HEK293T (cell line): ENCODE measurements at regions not wholly inside any gene's neighbourhood (a gene's known extent, or its start where the extent isn't known, plus 50 kb on each side); places are given as distances from the start of the nearest gene placed in this dataset.

ENCODE experiments used
- CTCF ChIA-PET: fragments of 350-600 bp; formaldehyde crosslinking; extraction: SDS; loops from one replicate; lab custom pipeline; 2021; ENCODE audit warnings: antibody characterized with exemption, inconsistent platforms; lab: Yijun Ruan, JAX
- POLR2A ChIA-PET: fragments of 350-600 bp; formaldehyde crosslinking; extraction: SDS; loops from one replicate; lab custom pipeline; 2020; ENCODE audit warnings: antibody characterized with exemption, inconsistent platforms; lab: Yijun Ruan, JAX
- DNase-seq: peaks from one replicate; pipeline ENCODE4 v3.0.0; 2012; ENCODE audit warnings: mixed read lengths; ENCODE audit errors: extremely low spot score
- ARNT ChIP-seq: fragments of 450-650 bp; IDR thresholded peaks from 2 replicates; pipeline ENCODE4 v1.6.1; 2017; ENCODE audit warnings: mild to moderate bottlenecking
- BHLHE40 ChIP-seq: fragments of 450-650 bp; IDR thresholded peaks from 2 replicates; pipeline ENCODE4 v1.6.1; 2016; ENCODE audit warnings: mild to moderate bottlenecking, moderate library complexity, borderline replicate concordance
- CTBP1 ChIP-seq: fragments of 450-650 bp; IDR thresholded peaks from 2 replicates; pipeline ENCODE4 v1.6.1; 2016; ENCODE audit warnings: borderline replicate concordance
- ELF4 ChIP-seq: fragments of 450-650 bp; IDR thresholded peaks from 2 replicates; pipeline ENCODE4 v1.6.1; 2017; ENCODE audit warnings: antibody characterized with exemption
- FOXA1 ChIP-seq: fragments of 450-650 bp; IDR thresholded peaks from 2 replicates; pipeline ENCODE4 v1.6.1; 2016; ENCODE audit warnings: mild to moderate bottlenecking
- FOXK2 ChIP-seq: fragments of 450-650 bp; IDR thresholded peaks from 2 replicates; pipeline ENCODE4 v1.6.1; 2016; ENCODE audit warnings: mild to moderate bottlenecking
- FOXM1 ChIP-seq: fragments of 450-650 bp; IDR thresholded peaks from 2 replicates; pipeline ENCODE4 v1.6.1; 2017; ENCODE audit warnings: mild to moderate bottlenecking, borderline replicate concordance
- HDGF ChIP-seq: fragments of 450-650 bp; IDR thresholded peaks from 2 replicates; pipeline ENCODE4 v1.6.1; 2017; ENCODE audit warnings: antibody characterized with exemption, borderline replicate concordance
- L3MBTL2 ChIP-seq: fragments of 450-650 bp; conservative IDR thresholded peaks from 2 replicates; pipeline ENCODE4 v1.6.1; 2016; ENCODE audit warnings: mild to moderate bottlenecking
- LEF1 ChIP-seq: fragments of 450-650 bp; IDR thresholded peaks from 2 replicates; pipeline ENCODE4 v1.6.1; 2017; ENCODE audit warnings: mild to moderate bottlenecking, borderline replicate concordance
- NFRKB ChIP-seq: fragments of 450-650 bp; IDR thresholded peaks from 2 replicates; pipeline ENCODE4 v1.6.1; 2016; ENCODE audit warnings: mild to moderate bottlenecking, moderate library complexity
- SP1 ChIP-seq: fragments of 450-650 bp; IDR thresholded peaks from 2 replicates; pipeline ENCODE4 v1.6.1; 2017
- SUZ12 ChIP-seq: fragments of 450-650 bp; IDR thresholded peaks from 2 replicates; pipeline ENCODE4 v1.6.1; 2016; ENCODE audit warnings: mild to moderate bottlenecking
- TARDBP ChIP-seq: fragments of 450-650 bp; IDR thresholded peaks from 2 replicates; pipeline ENCODE4 v1.6.1; 2016
- ZNF384 ChIP-seq: fragments of 450-650 bp; IDR thresholded peaks from 2 replicates; pipeline ENCODE4 v1.6.1; 2016
- TF ChIP-seq, protein P1 (sequence below): fragments of 450-650 bp; IDR thresholded peaks from 2 replicates; pipeline ENCODE4 v1.6.1; 2016

DNA sequence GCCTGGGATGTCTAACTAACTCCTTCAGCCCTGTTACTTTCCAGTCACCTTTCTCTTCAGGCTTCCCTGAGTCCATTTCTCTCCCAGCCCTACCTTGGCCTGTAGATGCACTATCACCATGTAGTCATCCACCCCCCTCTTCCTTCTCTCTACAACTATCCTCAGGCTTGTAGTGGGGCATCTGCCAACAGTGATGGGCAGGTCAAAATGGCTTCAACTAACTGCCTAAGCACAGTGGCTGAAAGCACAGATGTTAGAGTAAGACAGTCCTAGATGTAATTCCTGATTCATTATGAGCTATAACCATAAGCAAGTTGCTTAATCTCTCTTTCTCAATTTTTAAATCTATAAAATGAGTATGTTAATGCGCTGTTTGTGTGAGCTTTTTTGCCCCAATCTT, 133.6 kb upstream of the NAV3 start:
- POLR2A ChIA-PET, result no interaction called here
- DNase-seq, result no peak
- CTCF ChIA-PET, result no interaction called here

DNA sequence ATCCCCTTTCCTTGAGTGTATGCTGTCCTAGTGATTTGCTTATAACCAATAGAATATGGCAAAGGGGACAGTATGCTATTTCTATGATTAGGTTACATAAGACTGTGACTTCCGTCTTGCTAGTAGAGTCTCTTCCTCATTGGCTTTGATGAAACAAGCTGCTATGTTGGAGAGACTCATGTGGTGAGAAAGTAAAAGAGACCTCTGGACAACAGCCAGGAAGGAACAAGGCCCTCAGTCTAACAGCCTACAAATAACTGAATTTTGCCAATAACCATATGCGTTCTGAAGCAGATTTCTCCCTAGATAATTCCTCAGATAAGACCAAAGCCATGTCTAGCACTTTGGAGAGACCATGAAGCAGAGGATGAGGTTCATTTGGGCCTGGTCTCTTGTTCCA, 134.5 kb upstream of the NAV3 start:
- POLR2A ChIA-PET, result no interaction called here
- TF ChIP-seq, protein P1, sequence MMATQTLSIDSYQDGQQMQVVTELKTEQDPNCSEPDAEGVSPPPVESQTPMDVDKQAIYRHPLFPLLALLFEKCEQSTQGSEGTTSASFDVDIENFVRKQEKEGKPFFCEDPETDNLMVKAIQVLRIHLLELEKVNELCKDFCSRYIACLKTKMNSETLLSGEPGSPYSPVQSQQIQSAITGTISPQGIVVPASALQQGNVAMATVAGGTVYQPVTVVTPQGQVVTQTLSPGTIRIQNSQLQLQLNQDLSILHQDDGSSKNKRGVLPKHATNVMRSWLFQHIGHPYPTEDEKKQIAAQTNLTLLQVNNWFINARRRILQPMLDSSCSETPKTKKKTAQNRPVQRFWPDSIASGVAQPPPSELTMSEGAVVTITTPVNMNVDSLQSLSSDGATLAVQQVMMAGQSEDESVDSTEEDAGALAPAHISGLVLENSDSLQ, result no peak
- no peak for TF ChIP-seq SUZ12
- no peak for TF ChIP-seq HDGF
- TF ChIP-seq CTBP1, result no peak
- no peak for TF ChIP-seq NFRKB
- no peak for TF ChIP-seq ELF4
- no peak for TF ChIP-seq L3MBTL2
- no peak for TF ChIP-seq FOXA1
- TF ChIP-seq BHLHE40, result no peak
- no peak for TF ChIP-seq FOXK2
- DNase-seq, result no peak
- CTCF ChIA-PET, result no interaction called here

More for the DNA sequence above, 133.6 kb upstream of the NAV3 start:
- TF ChIP-seq ARNT, result no peak

GRCh38 chr12:77689510-77690086, 141.1 kb upstream of the NAV3 start:
- CTCF ChIA-PET, result no interaction called here
- TF ChIP-seq SUZ12 (no peak), CTBP1 (no peak), BHLHE40 (no peak), L3MBTL2 (no peak), FOXK2 (no peak), FOXA1 (no peak), SP1 (no peak), ZNF384 (no peak), LEF1 (no peak), ARNT (no peak), HDGF (no peak), FOXM1 (no peak), ELF4 (no peak), TARDBP (no peak)
- TF ChIP-seq, protein P1, result no peak
- POLR2A ChIA-PET, result no interaction called here
- no peak for DNase-seq

- POLR2A ChIA-PET, result no interaction called here
- DNase-seq, result no peak
- TF ChIP-seq LEF1 (no peak), ARNT (no peak), NFRKB (no peak), FOXM1 (no peak), CTBP1 (no peak), FOXK2 (no peak), TARDBP (no peak), SP1 (no peak), BHLHE40 (no peak), FOXA1 (no peak)
- TF ChIP-seq, protein P1, result no peak
- CTCF ChIA-PET, result interaction anchor here (1.0 kb wide), 1 partner anchor 535 kb away, joined by 6 read pairs; no protein-coding TSS in a partner anchor
These were observed 143.4 kb upstream of the NAV3 start for GRCh38 chr12:77687321-77687720.

GRCh38 chr12:77686760-77687159, 143.9 kb upstream of the NAV3 start:
- no peak for DNase-seq
- POLR2A ChIA-PET, result no interaction called here
- TF ChIP-seq ZNF384 (no peak), ELF4 (no peak), SP1 (no peak)
- CTCF ChIA-PET, result no interaction called here

DNA sequence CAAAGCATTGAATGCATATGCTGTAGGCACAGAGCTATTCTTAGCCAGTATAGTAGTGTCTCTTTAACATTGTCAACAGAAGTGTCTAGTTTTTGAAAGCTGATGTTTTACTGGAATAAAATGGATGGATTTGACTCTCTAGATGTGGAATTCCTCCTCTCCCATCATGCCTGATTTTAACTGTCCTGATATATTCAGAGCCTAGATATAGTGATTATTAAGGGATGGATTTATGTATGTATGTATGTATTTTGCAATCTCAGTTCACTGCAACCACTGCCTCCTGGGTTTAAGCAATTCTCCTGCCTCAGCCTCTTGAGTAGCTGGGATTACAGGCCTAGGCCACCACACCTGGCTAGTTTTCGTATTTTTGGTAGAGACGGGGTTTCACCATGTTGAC, 144.8 kb upstream of the NAV3 start:
- TF ChIP-seq ZNF384, result no peak
- TF ChIP-seq L3MBTL2, result no peak
- TF ChIP-seq NFRKB, result no peak
- TF ChIP-seq ELF4, result no peak
- no peak for TF ChIP-seq FOXM1
- TF ChIP-seq CTBP1, result no peak
- TF ChIP-seq HDGF, result no peak
- TF ChIP-seq FOXK2, result no peak
- TF ChIP-seq ARNT, result no peak
- TF ChIP-seq FOXA1, result no peak
- no peak for TF ChIP-seq SP1
- CTCF ChIA-PET, result interaction anchor here (0.6 to 1.4 kb wide), 2 partner anchors 244 to 534 kb away, joined by 6 read pairs; no protein-coding TSS in a partner anchor
- POLR2A ChIA-PET, result no interaction called here
- no peak for DNase-seq

DNA sequence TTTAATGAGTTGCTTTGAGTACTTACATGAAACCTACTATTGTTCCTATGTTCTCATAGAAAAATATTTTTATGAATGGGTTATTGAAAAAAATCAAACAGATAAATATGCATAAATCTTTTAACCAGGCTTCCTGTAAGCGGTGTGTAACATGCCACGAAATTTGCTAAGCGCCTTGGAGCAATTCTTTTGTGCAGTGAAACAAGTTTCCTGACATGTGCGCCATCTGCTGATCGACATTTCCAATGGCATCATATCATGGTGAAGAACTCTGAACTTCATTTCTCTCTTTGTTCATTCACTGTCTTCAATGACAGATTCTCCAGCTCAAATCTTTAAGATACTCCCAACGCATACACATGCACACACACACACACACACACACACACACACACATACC, 145.6 kb upstream of the NAV3 start:
- TF ChIP-seq, protein P1, result no peak
- POLR2A ChIA-PET, result no interaction called here
- CTCF ChIA-PET, result interaction anchor here (0.6 to 1.4 kb wide), 2 partner anchors 245 to 533 kb away, joined by 6 read pairs; no protein-coding TSS in a partner anchor
- peak; percentile 53 for DNase-seq
